ENCODE measurements at regions not wholly inside any gene's neighbourhood (a gene's known extent, or its start where the extent isn't known, plus 50 kb on each side); places are given as distances from the start of the nearest gene placed in this dataset.

DNA sequence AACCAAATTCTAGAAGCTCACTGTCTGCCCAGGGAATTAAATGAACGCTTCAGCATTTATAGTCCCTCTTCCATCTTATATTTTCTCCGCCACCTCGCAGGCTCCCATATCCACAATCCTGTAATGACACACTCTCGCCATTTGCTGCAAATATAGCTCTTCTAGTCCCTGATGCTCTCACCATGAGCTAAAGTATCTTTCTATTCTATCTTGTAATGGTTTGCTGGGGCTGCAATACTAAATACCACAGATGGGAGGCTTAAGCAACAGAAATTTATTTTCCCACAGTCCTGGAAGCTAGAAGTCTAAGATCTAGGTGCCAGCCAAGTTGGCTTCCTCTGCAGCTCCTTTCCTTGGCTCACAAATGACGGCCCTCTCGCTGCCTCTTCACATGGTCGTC lies 106.9 kb upstream of the NPHP3 start:
- H3K4me3 Mint-ChIP-seq = no peak overlapping the region
- DNase-seq = no peak
- H3K9me3 Mint-ChIP-seq = no peaks in the 10 kb centered on the region
- no peaks in the 10 kb centered on the region for H3K36me3 Mint-ChIP-seq (ENCODE audit: insufficient read depth)
- H3K27me3 Mint-ChIP-seq (ENCODE audit: low read depth) = no peaks in the 10 kb centered on the region
- H3K4me1 Mint-ChIP-seq (ENCODE audit: low read depth) = no peaks in the 10 kb centered on the region
- no peak for ATAC-seq

DNA sequence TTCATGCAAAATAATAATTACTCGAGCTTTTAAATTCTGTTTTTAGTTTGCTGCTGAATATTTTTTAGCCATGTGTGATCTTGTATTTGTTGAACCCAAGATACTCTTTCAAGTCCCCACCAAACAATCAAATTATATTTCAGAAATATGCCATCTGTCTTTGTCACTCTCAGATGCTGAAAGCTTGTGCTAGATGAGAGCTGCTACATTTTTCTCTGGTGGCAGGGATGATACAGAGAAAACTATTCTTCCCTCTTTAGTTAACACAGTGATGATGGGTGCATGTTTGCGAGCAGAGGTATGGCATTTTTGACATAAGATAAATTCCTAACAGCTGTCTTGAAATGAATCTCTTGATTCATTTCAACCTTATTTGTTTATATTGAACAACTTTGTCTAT lies 100.6 kb upstream of the NPHP3 start:
- Mint-ChIP-seq H3K9me3 (no peaks in the 10 kb centered on the region), H3K27me3 (ENCODE audit: low read depth) (peaks cover 3% of the 10 kb centered on the region), H3K4me3 (no peak overlapping the region), H3K4me1 (ENCODE audit: low read depth) (no peaks in the 10 kb centered on the region), H3K36me3 (ENCODE audit: insufficient read depth) (no peaks in the 10 kb centered on the region)
- no peak for ATAC-seq
- no peak for DNase-seq

DNA sequence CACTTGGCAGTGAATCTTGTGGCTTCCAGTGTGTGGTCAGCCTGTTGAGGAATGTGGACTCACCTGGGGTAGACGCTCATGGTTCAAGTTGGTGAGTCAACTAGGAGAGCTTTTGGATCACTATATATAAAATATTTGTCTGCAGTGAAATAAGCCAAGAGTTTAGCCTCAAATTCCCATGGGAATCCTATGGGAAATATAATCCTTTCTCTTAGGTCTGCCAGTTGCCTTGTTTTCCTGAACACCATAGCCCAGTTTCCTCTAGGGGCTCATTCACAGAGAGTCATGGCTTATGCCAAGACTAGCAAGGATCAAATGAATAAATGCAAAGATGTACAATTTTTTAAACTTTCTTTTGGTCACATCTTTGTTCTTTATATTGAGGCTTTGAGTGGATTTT lies 100.1 kb upstream of the NPHP3 start:
- Mint-ChIP-seq H3K9me3 (no peaks in the 10 kb centered on the region), H3K36me3 (ENCODE audit: insufficient read depth) (no peaks in the 10 kb centered on the region), H3K27me3 (ENCODE audit: low read depth) (peaks cover 3% of the 10 kb centered on the region), H3K4me1 (ENCODE audit: low read depth) (no peaks in the 10 kb centered on the region), H3K4me3 (no peak overlapping the region)
- DNase-seq (no peak), ATAC-seq (no peak)

DNA sequence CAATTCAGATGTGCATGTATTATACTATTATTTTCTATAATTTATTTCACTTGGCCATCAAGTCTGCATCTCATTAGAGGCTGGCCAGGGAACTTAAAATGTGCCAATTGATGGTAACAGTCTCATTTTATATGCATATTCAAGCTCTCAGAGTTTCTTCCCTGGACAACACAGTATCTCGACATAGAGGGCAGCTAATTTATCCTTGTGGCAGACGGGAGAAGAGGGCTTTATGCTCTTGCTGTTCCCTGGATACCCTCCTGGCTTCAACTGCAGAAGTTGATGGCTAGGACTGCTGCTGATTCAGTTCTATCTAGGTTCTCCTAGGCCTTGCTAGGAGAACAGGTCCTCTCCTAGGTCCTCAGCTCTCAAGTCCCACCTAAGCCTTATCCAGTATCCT lies 99.1 kb upstream of the NPHP3 start:
- Mint-ChIP-seq H3K36me3 (ENCODE audit: insufficient read depth) (no peaks in the 10 kb centered on the region), H3K27me3 (ENCODE audit: low read depth) (peaks cover 8% of the 10 kb centered on the region), H3K4me1 (ENCODE audit: low read depth) (no peaks in the 10 kb centered on the region), H3K9me3 (no peaks in the 10 kb centered on the region), H3K4me3 (no peak overlapping the region)
- DNase-seq = no peak
- no peak for ATAC-seq

DNA sequence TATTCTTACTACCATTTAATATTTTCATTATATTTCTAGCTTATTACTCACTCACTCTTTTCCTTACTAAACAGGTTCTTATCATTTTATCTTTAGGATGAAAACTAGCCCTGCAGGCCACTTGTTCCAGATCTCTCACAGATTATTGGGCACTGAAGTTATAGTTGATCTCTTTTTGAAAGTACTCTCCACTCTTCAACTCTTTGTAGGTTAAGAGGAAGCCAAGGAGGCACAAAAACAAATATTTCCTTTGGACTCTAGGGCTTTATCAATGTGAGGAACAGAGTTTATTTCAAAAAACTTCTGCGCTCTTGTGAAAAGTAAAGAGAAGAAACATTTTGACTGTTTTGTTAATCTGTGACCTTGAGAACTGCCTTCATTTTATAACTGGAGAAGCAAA lies 96.0 kb upstream of the NPHP3 start:
- Mint-ChIP-seq H3K27me3 (ENCODE audit: low read depth) (peaks cover 13% of the 10 kb centered on the region), H3K4me3 (no peak overlapping the region), H3K4me1 (ENCODE audit: low read depth) (no peaks in the 10 kb centered on the region), H3K36me3 (ENCODE audit: insufficient read depth) (no peaks in the 10 kb centered on the region), H3K9me3 (peaks cover 2% of the 10 kb centered on the region)
- ATAC-seq = no peak
- DNase-seq = no peak

DNA sequence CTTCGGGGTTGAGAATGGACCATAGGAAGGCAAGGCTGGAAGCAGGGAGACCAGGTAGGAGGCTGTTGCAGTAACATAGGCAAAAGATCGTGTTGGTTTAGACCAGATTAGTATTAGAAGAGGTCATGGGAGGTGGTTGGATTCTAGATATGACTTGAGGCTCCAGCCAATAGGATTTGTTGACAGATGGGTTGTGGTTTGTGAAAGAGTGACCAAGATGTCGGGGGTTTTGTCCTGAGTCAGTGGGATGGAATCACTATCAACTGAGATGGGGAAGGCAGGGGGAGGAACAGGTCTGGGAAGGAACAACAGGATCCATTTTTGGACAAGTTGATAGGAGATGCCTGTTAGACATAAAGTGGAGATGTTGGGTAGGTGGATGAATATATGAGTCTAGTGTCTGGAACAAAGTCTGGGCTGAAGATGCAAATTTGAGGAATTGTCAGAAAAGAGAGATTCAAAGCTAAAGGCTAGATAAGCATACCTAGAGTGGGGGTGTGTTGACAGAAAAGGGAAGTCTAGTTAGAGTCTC lies 95.5 kb upstream of the NPHP3 start:
- ATAC-seq (no peak), DNase-seq (no peak)
- peaks cover 13% of the 10 kb centered on the region for H3K27me3 Mint-ChIP-seq (ENCODE audit: low read depth)
- no peaks in the 10 kb centered on the region for H3K36me3 Mint-ChIP-seq (ENCODE audit: insufficient read depth)
- H3K4me1 Mint-ChIP-seq (ENCODE audit: low read depth) = no peaks in the 10 kb centered on the region
- no peak overlapping the region for H3K4me3 Mint-ChIP-seq
- peaks cover 4% of the 10 kb centered on the region for H3K9me3 Mint-ChIP-seq

DNA sequence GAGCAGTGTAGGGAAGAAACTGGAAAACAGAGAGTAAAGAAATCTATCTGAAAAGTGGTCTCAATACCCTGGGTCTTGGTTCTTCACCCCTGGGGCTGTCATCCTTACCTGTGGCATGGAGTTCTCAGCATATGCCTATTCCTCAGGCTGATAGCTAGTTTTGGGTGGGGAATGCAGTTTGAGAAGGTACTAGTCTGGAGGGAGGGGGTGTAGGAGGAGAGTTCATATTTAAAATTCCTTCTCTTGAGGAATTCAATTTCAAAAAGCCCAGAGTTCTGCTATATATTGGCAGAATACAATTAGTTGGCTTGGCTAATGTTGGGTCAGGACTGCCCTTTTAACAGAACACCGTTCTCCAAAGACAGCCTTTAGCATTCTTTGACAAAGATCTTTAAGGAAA lies 82.9 kb upstream of the NPHP3 start:
- no peaks in the 10 kb centered on the region for H3K36me3 Mint-ChIP-seq (ENCODE audit: insufficient read depth)
- ATAC-seq (no peak), DNase-seq (no peak)
- H3K9me3 Mint-ChIP-seq = no peaks in the 10 kb centered on the region
- peaks cover 1% of the 10 kb centered on the region for H3K27me3 Mint-ChIP-seq (ENCODE audit: low read depth)
- H3K4me1 Mint-ChIP-seq (ENCODE audit: low read depth) = no peaks in the 10 kb centered on the region
- H3K4me3 Mint-ChIP-seq = no peak overlapping the region

DNA sequence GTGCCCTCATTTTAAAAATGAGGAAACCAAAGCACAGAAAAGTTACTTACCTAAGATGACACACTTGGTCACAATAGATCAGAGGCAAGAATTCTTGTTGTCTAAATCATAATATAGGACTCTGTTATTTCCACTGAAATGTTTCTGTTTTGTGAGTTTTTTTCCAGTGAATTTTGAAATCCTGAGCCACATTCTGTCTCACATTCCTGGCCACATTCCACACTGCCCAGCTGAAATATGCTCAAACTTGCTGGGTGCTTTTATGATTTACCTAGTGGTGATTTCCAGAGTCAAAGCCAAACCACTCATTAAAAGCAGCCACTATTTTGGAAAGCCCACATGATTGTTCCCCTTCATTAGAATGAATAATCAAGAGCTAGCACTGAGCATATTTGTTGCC lies 82.3 kb upstream of the NPHP3 start:
- no peak for ATAC-seq
- Mint-ChIP-seq H3K27me3 (ENCODE audit: low read depth) (peaks cover 1% of the 10 kb centered on the region), H3K4me1 (ENCODE audit: low read depth) (no peaks in the 10 kb centered on the region), H3K4me3 (no peak overlapping the region), H3K9me3 (no peaks in the 10 kb centered on the region), H3K36me3 (ENCODE audit: insufficient read depth) (no peaks in the 10 kb centered on the region)
- DNase-seq = no peak

DNA sequence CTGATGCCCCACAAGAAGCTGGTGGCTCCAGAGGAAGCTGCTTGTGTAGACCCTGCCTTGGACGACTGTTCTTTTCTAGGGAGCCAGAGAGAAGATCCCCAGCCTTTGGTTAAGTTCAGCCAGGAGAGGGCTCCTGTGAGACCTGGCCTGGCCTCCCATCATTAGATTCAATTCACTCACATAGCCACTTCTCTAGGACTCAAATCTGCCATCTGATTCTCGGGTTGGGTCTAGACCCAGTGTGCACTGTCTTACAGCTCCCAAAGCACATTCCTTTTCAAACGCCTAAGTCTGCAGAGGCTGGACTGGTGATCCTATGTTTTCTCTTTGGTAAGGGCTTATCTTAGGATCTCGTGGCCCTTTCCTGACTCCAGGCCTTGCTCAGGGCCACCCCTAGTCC lies 81.7 kb upstream of the NPHP3 start:
- peaks cover 1% of the 10 kb centered on the region for H3K27me3 Mint-ChIP-seq (ENCODE audit: low read depth)
- ATAC-seq (no peak), DNase-seq (no peak)
- H3K4me3 Mint-ChIP-seq = no peak overlapping the region
- H3K9me3 Mint-ChIP-seq = no peaks in the 10 kb centered on the region
- H3K4me1 Mint-ChIP-seq (ENCODE audit: low read depth) = no peaks in the 10 kb centered on the region
- no peaks in the 10 kb centered on the region for H3K36me3 Mint-ChIP-seq (ENCODE audit: insufficient read depth)

DNA sequence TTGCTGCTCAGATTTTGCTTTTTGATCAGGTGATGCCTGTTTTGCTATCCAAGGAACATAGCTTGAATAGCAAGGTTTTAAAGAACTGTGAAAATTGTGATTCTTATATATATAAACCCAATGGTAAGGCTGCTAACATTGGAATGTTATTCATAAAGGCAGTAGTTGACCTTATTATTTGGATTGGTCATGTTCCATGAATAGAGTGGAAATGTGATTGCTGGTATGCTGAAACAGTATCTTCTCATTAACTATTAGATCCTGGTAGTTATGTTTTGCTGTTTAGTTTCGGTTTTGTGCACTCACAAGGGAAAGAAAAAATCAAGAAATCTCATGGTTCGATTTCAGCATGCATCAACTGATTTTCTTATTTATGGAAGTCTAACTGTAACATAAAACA lies 78.7 kb upstream of the NPHP3 start:
- no peak for DNase-seq
- no peaks in the 10 kb centered on the region for H3K27me3 Mint-ChIP-seq (ENCODE audit: low read depth)
- no peak for ATAC-seq
- no peaks in the 10 kb centered on the region for H3K4me1 Mint-ChIP-seq (ENCODE audit: low read depth)
- H3K36me3 Mint-ChIP-seq (ENCODE audit: insufficient read depth) = no peaks in the 10 kb centered on the region
- no peaks in the 10 kb centered on the region for H3K9me3 Mint-ChIP-seq
- no peak overlapping the region for H3K4me3 Mint-ChIP-seq

DNA sequence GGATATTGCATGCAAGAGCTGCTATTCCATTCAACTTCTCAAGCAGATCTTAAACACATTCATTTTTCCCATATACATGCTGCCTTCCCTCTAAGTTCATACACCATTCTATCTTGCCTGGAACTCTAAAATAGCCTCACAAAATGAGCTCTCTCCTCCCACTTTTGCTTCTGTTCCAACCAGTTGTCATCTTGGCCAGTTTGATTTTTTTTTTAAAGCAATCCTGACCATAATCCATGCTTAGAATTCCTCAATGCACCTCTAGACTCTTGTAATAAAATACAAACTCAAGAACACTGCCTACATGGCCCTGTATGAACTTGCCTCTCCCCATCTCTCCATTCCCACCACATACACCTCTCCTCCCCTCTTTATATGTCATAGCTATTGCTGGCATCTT lies 68.6 kb upstream of the NPHP3 start:
- H3K9me3 Mint-ChIP-seq = no peaks in the 10 kb centered on the region

DNA sequence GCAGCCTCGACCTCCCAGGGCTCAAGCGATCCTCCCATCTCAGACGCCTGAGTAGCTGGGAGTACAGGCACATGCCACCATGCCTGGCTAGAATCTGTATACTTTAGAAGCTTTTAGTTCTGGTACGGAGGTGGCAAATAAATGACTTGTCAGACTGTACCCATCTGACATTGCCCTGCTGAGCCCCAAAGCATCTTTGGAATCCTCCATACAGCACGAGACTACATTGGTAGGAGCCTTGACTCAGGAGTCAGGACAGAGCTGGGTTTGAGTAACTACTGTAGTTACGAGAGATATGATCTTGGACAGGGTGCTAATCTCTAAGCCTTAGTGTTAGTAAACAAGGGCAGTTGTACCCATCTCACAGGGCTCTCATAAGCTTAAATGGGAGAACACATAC lies 67.8 kb upstream of the NPHP3 start:
- ATAC-seq (no peak), DNase-seq (no peak)
- H3K27me3 Mint-ChIP-seq (ENCODE audit: low read depth) = peaks cover 16% of the 10 kb centered on the region
- no peak overlapping the region for H3K4me3 Mint-ChIP-seq
- no peaks in the 10 kb centered on the region for H3K4me1 Mint-ChIP-seq (ENCODE audit: low read depth)
- no peaks in the 10 kb centered on the region for H3K9me3 Mint-ChIP-seq
- no peaks in the 10 kb centered on the region for H3K36me3 Mint-ChIP-seq (ENCODE audit: insufficient read depth)

More for the DNA sequence above, 68.6 kb upstream of the NPHP3 start:
- DNase-seq (no peak), ATAC-seq (no peak)
- Mint-ChIP-seq H3K27me3 (ENCODE audit: low read depth) (peaks cover 16% of the 10 kb centered on the region), H3K4me3 (no peak overlapping the region), H3K36me3 (ENCODE audit: insufficient read depth) (no peaks in the 10 kb centered on the region), H3K4me1 (ENCODE audit: low read depth) (no peaks in the 10 kb centered on the region)

DNA sequence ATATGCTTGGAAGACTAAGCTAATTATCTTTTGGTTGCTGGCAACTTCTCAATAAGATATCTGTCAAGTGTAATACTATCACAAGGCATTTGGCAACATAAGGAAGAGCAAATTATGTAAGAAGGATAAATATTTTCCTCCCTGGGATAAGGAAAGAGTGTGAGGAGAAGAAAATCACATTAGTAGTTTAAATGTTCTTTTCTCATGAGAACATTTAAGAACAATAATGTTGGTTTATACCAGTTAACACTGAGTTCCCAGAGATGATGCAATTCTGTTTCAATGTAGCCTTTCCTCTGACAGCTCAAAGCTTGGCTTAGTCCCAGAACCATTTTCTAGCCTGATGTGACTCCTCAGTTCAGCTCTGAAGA lies 66.1 kb upstream of the NPHP3 start:
- no peaks in the 10 kb centered on the region for H3K4me1 Mint-ChIP-seq (ENCODE audit: low read depth)
- H3K27me3 Mint-ChIP-seq (ENCODE audit: low read depth) = peaks cover 9% of the 10 kb centered on the region
- no peak for DNase-seq
- H3K36me3 Mint-ChIP-seq (ENCODE audit: insufficient read depth) = no peaks in the 10 kb centered on the region
- no peaks in the 10 kb centered on the region for H3K9me3 Mint-ChIP-seq
- ATAC-seq = no peak
- H3K4me3 Mint-ChIP-seq = no peak overlapping the region

DNA sequence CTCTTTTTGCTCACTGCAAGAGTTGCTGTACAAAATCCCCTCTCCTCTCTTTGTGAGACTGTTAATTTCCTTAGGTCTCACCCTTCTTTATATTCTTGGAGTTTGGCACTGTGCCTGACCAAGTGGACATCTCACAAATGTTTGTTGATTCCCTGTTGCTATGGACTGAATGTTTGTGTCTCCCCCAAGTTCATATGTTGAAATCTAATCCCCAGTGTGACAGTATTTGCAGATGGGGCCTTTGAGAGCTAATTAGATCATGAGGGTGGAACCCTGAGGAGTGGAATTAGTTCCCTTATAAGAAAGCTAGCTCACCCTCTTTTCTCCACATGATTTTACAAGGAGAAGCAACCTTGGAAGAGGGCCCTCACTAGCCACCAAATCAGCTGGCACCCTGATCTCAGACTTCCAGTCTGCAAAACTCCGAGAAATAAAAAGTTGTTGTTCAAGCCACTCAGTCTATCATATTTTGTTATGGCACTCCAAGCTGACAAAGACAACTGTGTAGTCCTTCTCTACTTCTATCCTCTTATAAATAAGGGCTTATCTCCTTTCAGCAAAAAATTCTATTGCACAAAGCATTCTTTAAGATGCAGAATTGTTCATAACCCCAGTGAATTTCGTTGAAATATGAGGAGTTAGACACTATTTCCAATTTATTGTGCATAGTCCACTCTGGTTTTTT lies 65.5 kb upstream of the NPHP3 start:
- no peak for DNase-seq
- peaks cover 5% of the 10 kb centered on the region for H3K27me3 Mint-ChIP-seq (ENCODE audit: low read depth)

DNA sequence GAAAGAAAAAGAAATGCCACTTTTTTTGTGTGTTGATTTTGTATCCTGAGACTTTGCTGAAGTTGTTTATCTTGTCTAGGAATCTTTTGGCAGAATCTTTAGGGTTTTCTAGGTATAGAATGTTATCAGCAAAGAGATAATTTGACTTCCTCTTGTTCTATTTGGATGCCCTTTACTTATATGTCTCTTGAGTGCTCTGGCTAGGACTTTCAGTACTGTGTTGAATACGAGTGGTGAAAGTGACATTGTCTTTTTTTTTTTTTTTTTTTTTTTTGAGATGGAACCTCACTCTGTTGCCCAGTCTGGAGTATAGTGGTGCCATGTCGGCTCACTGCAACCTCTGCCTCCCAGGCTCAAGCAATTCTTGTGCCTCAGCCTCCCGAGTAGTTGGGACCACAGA lies 64.7 kb upstream of the NPHP3 start:
- Mint-ChIP-seq H3K9me3 (no peaks in the 10 kb centered on the region), H3K4me3 (no peak overlapping the region), H3K27me3 (ENCODE audit: low read depth) (peaks cover 5% of the 10 kb centered on the region), H3K36me3 (ENCODE audit: insufficient read depth) (no peaks in the 10 kb centered on the region), H3K4me1 (ENCODE audit: low read depth) (no peaks in the 10 kb centered on the region)
- DNase-seq (no peak), ATAC-seq (no peak)

More for the DNA sequence above, 65.5 kb upstream of the NPHP3 start:
- no peaks in the 10 kb centered on the region for H3K4me1 Mint-ChIP-seq (ENCODE audit: low read depth)
- no peaks in the 10 kb centered on the region for H3K36me3 Mint-ChIP-seq (ENCODE audit: insufficient read depth)
- no peaks in the 10 kb centered on the region for H3K9me3 Mint-ChIP-seq
- no peak for ATAC-seq
- no peak overlapping the region for H3K4me3 Mint-ChIP-seq

DNA sequence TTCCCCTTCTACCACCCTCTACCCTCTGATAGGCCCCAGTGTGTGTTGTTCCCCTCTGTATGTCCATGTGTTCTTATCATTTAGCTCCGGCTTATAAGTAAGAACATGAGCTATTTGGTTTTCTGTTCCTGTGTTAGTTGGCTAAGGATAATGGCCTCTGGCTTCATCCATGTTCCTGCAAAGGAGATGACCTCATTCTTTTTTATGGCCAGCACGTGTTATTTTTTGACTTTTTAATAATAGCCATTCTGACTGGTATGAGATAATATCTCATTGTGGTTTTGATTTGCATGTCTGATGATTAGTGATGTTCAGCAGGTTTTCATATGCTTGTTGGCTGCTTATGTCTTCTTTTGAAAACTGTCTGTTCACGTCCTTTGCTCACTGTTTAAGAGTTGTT lies 63.1 kb upstream of the NPHP3 start:
- ATAC-seq (no peak), DNase-seq (no peak)
- Mint-ChIP-seq H3K4me1 (ENCODE audit: low read depth) (no peaks in the 10 kb centered on the region), H3K36me3 (ENCODE audit: insufficient read depth) (no peaks in the 10 kb centered on the region), H3K27me3 (ENCODE audit: low read depth) (peaks cover 5% of the 10 kb centered on the region), H3K4me3 (no peak overlapping the region), H3K9me3 (no peaks in the 10 kb centered on the region)
